Mammary epithelial cell (primary cell): ENCODE measurements at regions not wholly inside any gene's neighbourhood (a gene's known extent, or its start where the extent isn't known, plus 50 kb on each side); places are given as distances from the start of the nearest gene placed in this dataset.

Experiments
- EZH2 ChIP-seq: IDR thresholded peaks from 2 replicates; pipeline ENCODE4 v1.6.1; 2012; ENCODE audit warnings: low read length, inconsistent platforms, borderline replicate concordance
- TF ChIP-seq, protein P1 (sequence below), 2 donors: IDR thresholded peaks in 1 of 2; conservative IDR thresholded peaks in 1 of 2; 2 replicates each; pipeline ENCODE4 v1.5.1; 2011 to 2012; ENCODE audit warnings: inconsistent platforms in 2 of 2, low read length in 2 of 2, mild to moderate bottlenecking in 2 of 2, control low read depth in 1 of 2, low read depth in 1 of 2; ENCODE audit not compliant: insufficient read depth in 1 of 2; ENCODE audit errors: extremely low read depth in 1 of 2

DNA sequence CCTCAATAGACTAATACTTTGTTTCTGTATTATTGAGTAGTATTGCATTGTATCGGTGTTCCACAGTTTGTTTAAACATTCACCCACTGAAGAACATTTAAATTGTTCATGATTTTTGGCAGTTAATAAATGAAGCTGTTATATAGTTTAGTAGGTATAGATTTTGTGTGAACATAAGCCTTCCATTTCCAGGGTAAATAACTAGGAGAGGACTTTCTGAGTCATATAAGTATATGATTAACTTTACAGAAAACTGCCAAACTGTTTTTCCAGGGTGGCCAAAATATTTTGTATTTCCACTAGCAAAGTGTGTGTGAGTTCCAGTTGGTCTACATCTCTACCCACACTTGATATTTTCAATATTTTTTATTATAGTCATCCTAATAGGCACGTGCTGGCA, 70.0 kb upstream of the MLIP start:
- TF ChIP-seq, protein P1, sequence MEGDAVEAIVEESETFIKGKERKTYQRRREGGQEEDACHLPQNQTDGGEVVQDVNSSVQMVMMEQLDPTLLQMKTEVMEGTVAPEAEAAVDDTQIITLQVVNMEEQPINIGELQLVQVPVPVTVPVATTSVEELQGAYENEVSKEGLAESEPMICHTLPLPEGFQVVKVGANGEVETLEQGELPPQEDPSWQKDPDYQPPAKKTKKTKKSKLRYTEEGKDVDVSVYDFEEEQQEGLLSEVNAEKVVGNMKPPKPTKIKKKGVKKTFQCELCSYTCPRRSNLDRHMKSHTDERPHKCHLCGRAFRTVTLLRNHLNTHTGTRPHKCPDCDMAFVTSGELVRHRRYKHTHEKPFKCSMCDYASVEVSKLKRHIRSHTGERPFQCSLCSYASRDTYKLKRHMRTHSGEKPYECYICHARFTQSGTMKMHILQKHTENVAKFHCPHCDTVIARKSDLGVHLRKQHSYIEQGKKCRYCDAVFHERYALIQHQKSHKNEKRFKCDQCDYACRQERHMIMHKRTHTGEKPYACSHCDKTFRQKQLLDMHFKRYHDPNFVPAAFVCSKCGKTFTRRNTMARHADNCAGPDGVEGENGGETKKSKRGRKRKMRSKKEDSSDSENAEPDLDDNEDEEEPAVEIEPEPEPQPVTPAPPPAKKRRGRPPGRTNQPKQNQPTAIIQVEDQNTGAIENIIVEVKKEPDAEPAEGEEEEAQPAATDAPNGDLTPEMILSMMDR (conservative IDR thresholded peaks at IDR 0.05 in 1 of 2, IDR thresholded peaks at IDR 0.05 in 1 of 2; ENCODE audit: extremely low read depth in 1 of 2, insufficient read depth in 1 of 2, low read depth in 1 of 2, low read length in 2 of 2): no peak
- TF ChIP-seq EZH2: no peak
